PC-3 (cell line): ENCODE measurements at regions not wholly inside any gene's neighbourhood (a gene's known extent, or its start where the extent isn't known, plus 50 kb on each side); places are given as distances from the start of the nearest gene placed in this dataset.

Experiments
- CTCF ChIP-seq: fragments of 300-600 bp; sonication (generic); conservative IDR thresholded peaks from 2 replicates; pipeline ENCODE4 v1.5.1; 2017; ENCODE audit warnings: antibody characterized with exemption, low read depth, mild to moderate bottlenecking, low read length
- EZH2phosphoT487 ChIP-seq: fragments of 300-600 bp; sonication (generic); IDR thresholded peaks from 2 replicates; pipeline ENCODE4 v1.6.1; 2018; ENCODE audit warnings: mild to moderate bottlenecking, antibody characterized with exemption, low read length, borderline replicate concordance

GRCh38 chr5:114116981-114117380 is 244.9 kb upstream of the KCNN2 start:
- TF ChIP-seq CTCF (no peak), EZH2phosphoT487 (no peak)
